ENCODE measurements at regions not wholly inside any gene's neighbourhood (a gene's known extent, or its start where the extent isn't known, plus 50 kb on each side); places are given as distances from the start of the nearest gene placed in this dataset.

DNA sequence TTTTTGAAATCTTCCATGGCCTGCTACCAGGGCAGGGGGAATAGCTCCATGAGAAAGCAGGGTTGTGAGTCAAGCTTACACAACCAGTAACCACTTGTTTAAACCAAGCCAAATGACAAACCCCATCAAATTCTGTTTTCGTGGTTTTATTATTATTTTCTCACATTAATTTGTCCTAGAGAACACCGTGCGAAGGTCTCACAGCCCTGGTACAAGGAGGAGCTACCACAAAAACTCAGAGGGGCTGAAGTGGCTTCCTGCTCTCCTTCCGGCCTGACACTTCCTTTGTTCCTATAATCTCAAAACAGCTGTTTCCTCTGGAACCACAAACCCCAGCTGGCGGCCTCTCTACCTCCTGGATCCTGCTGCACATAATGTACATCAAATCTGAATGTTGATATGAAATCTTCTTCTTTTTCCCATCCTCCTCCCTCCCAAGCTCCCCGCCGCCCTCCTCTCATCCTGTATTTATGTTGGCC lies 375.9 kb downstream of the MCTP2 start:
- peak; percentile 56 for DNase-seq

DNA sequence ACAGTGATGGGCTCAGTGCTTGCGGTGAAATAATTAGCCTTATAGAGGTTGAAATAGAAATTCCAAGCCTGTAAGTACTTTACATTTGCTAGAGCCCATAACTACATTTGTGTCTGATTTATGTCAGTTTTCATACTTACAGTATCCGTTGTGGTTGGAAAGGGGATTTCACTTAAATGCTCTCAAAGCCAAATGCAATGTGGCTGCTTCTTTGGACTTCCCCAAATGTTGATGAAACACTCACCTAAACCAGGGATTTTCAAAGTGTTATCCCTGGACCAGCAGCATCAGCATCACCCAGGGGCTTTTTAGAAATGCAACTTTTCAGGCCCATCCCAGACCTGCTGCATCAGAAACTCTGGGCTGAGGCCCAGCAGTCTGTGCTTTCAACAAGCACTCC lies 378.7 kb downstream of the MCTP2 start:
- DNase-seq, result no peak

DNA sequence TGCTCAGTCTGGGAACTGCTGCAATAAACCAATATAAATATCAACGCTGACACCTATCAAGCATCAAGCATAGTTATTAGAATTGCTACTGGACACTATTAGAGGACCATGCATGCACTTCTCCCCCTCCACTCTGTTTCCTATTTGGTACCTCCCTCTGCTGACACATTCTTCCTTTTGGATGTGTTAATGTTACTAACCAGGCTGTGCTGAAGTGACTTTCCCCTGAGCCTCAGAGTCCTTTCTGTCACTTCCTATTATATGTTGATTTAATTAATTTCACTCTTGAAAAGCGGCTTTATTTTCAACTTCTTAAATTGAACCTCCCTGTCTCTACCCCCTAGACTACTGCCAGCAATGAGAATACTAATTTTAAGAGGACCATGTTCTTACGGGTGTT lies 379.1 kb downstream of the MCTP2 start:
- DNase-seq, result no peak

GRCh38 chr15:94611656-94612055 lies 380.3 kb downstream of the MCTP2 start:
- no peak for DNase-seq

DNA sequence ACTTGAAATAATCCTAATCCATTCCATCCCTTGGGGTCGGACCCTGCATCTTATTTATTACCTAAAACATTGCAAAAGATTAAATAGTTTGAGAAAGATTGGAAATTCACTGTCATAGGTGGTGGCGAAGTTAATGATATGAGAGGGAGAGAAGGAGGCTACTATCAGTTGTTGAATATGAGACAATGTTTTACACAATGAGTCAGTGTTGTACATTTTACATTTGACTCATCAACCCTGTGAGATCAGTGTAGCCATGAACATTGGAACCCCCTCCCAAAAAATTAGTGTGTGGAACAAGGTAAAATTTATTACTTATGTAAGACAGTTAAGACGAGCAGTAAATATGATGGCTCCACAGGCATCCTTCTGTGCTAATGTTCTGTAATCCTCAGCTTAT lies 384.3 kb downstream of the MCTP2 start:
- no peak for DNase-seq

DNA sequence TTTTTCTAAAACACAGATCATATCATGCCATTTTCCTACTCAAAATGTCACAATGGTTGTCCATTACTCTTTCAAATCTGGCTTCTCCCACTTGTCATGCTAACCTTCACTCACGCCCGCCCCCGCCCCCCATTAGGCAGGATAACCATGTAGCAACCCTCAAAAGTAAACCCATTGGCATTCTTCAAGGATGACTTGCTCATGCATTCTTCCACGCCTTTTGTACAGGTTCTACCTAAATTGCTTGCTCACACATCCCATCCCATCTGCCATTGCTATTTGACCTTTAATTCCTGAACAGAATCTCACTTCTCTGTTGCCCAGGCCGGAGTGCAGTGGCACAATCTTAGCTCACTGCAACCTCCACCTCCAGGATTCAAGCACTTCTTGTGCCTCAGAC lies 389.3 kb downstream of the MCTP2 start:
- DNase-seq, result no peak

DNA sequence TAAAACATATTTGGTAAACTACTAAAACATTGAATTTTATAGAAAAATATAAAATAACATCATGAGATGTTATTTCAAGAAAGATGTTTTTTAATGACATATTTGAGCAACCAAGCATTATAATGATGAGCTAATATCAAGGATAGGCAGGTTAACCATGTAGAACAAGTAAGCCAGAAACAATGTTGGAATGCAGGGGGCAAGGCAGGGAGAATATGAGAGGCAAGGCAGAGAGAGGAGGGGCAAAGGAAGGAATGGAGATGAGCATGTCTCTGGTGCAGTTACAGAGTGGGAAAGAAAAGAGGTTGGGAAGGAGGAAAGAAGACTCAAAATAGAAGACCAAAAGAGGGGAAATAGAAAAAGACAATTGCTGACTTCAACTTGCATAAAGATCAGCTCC lies 390.4 kb downstream of the MCTP2 start:
- DNase-seq, result no peak

GRCh38 chr15:94626949-94627348 lies 395.6 kb downstream of the MCTP2 start:
- no peak for DNase-seq

GRCh38 chr15:94631608-94632007 lies 400.2 kb downstream of the MCTP2 start:
- no peak for DNase-seq

- no peak for DNase-seq
These were observed 406.8 kb downstream of the MCTP2 start for GRCh38 chr15:94638183-94638582.

DNA sequence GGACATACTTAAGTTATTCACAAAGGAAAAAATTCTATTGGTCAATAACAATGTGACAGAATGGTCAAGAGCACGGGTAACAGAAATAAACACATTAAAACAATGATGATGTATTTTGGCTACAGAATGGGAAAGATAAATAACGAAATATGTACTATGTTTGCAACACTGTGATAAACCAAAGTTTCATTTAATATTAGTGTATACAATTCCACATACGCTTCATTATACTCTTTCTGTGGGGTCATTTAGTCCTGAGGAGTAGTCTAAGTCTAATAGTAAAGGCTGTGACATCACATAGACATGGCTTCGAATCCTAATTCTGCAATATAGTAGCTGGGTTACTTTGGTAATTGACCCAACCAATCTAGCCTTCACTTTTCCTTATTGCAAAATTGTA lies 408.3 kb downstream of the MCTP2 start:
- no peak for DNase-seq

GRCh38 chr15:94644433-94644832 lies 413.1 kb downstream of the MCTP2 start:
- DNase-seq, result no peak

GRCh38 chr15:94653071-94653470 lies 421.7 kb downstream of the MCTP2 start:
- no peak for DNase-seq

- no peak for DNase-seq
These were observed 424.0 kb downstream of the MCTP2 start for GRCh38 chr15:94655249-94655880.

- DNase-seq, result no peak
These were observed 434.5 kb downstream of the MCTP2 start for GRCh38 chr15:94665676-94666441.

- DNase-seq, result no peak
These were observed 435.2 kb downstream of the MCTP2 start for GRCh38 chr15:94666553-94666952.

DNA sequence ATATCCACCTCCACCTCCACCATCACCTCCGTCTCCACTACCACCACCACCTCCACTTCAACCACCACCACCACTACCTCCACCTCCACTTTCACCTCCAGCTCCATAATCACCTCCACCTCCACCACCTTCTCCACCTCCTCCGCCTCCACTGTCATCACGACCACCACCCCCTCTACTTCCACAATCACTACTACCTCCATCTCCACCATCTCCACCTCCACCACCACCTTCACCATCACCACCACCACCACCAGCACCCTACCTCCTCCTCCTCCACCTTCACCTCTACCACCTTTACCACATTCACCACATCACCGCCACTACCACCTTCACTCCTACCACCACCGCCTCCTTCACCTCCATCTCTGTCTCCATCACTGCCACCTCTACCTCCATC lies 435.7 kb downstream of the MCTP2 start:
- no peak for DNase-seq

DNA sequence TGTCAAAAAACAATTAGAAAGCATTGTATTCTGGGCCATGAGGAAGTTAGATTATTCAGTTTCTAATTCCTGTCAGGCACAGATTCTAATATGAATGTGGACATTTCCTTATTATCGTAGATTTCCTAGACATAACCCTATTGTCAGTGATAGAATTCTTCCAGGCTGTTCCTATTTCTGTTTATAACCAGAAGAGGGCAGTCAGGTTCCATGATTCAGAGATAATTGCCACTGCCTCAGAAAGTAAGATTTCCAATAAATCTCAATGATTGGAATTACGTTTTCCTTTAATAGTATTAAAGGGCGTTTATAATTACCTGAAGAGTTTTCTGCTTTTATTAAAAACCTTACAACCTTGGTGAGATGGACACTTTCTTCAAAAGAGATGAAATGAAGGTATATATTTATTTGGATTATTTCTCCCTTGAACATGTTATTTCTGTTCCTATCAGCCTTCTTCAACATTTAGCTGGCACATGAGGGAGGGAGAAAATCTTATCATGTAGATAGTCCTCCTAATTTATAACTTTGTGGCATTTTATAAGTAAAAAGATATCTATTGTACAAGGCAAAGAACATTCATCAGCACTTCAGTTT lies 439.2 kb downstream of the MCTP2 start:
- no peak for DNase-seq

- DNase-seq, result no peak
These were observed 440.6 kb downstream of the MCTP2 start for GRCh38 chr15:94671858-94672532.

DNA sequence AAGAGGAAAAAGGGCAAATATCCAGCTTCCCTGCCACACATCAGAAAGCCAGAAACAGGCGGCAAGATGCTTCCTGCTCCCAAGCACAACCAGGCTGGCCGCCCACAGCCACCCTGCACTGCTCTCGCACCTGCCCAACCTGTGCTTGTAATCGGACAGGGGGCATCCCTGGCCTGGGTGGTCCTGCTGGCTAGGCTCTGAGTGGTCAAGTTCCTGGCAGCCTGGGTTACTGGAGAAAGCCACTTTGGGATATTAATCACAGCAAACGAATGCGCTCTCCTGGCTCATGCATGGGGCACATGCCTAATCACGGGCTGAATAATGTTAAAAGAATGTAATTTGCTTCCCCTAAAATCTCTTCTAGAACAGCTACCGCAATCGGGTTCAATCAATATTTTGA lies 442.4 kb downstream of the MCTP2 start:
- DNase-seq, result no peak

- no peak for DNase-seq
These were observed 442.9 kb downstream of the MCTP2 start for GRCh38 chr15:94674296-94674695.

DNA sequence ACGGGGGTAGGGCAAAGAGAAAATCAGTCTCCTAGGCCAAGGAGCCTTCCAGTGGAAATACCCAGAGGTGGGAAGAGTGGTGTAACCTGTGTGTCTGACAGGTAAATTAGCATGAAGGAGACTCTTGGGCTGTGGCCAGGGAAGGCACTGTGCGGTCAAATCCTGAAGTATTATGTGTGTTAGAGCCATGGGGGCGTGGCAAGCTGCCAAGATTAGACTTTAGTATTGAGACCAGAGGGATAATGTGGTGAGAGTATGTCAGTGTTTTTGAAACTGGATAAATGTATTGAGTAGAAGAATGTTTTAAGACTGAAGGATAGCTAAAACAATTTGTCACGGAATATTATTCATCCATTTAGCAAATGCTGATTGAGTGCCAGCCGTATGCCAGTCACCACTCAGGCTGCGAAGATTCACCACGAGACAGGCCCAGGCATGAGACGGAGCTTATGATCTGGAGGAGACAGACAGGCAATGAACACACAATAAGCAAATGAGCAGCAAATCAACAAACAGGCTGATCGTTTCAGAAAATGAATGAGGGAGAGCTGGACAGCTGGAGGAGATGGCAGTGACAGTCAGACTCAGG lies 445.9 kb downstream of the MCTP2 start:
- no peak for DNase-seq

DNA sequence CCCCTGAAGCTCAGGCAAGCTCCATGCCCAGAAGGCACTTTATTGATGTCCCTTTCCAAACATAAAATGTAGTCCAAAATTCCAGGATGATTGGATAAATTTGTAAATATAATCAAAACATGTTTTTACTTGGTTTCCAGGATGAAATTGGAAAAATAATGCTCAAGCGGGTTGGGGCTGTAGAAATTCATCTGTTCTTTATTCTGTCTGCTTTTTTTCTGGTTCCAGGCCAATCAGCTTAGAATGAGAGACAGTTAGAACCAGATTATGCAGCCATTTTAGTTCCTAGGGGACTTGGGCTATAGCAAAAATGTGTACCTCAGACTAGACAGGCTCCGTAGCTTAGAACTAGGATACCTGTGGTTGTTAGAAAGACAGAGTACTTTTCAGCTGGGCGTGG lies 450.8 kb downstream of the MCTP2 start:
- no peak for DNase-seq
